MCF 10A (cell line): ENCODE measurements at regions not wholly inside any gene's neighbourhood (a gene's known extent, or its start where the extent isn't known, plus 50 kb on each side); places are given as distances from the start of the nearest gene placed in this dataset.

Source experiments
- BruUV-seq: library from RNA; stranded (reverse); fragments of 400-500 nt; replicated peaks from 2 replicates; lab custom pipeline; 2021; lab: Mats Ljungman, UMichigan
- CTCF ChIA-PET: fragments of 300-600 bp; sonication (Branson Sonifier 250); formaldehyde crosslinking; extraction: SDS; loops from one replicate; lab custom pipeline; 2021; ENCODE audit warnings: antibody characterized with exemption, inconsistent platforms; lab: Yijun Ruan, JAX
- POLR2A ChIA-PET: fragments of 300-600, 350-650 bp; sonication (Branson Sonifier 250); formaldehyde crosslinking; extraction: SDS; loops from one replicate; lab custom pipeline; 2020; ENCODE audit warnings: antibody characterized with exemption, inconsistent platforms; lab: Yijun Ruan, JAX
- DNase-seq: peaks from one replicate; pipeline ENCODE4 v3.0.0-alpha.2; 2018; ENCODE audit not compliant: unreplicated experiment
- H3K27ac Mint-ChIP-seq: one replicate; pipeline ENCODE4 v1.8.0; 2022; ENCODE audit warnings: mild to moderate bottlenecking, low read depth, mixed read lengths; ENCODE audit not compliant: unreplicated experiment
- H3K27me3 Mint-ChIP-seq: one replicate; pipeline ENCODE4 v1.8.0; 2022; ENCODE audit warnings: mixed read lengths; ENCODE audit not compliant: insufficient read depth, unreplicated experiment
- H3K36me3 Mint-ChIP-seq: one replicate; pipeline ENCODE4 v1.8.0; 2022; ENCODE audit warnings: mild to moderate bottlenecking, moderate library complexity, mixed read lengths; ENCODE audit not compliant: insufficient read depth, unreplicated experiment
- H3K4me1 Mint-ChIP-seq: one replicate; pipeline ENCODE4 v1.8.0; 2022; ENCODE audit warnings: mixed read lengths; ENCODE audit not compliant: insufficient read depth, unreplicated experiment
- H3K4me3 Mint-ChIP-seq: one replicate; pipeline ENCODE4 v1.8.0; 2022; ENCODE audit warnings: mild to moderate bottlenecking, moderate library complexity, mixed read lengths; ENCODE audit not compliant: unreplicated experiment
- H3K9me3 Mint-ChIP-seq: one replicate; pipeline ENCODE4 v1.8.0; 2022; ENCODE audit warnings: mixed read lengths; ENCODE audit not compliant: unreplicated experiment
- intact Hi-C: fragments of 100-400 bp; cut with micrococcal nuclease; formaldehyde crosslinking; loops from 2 replicates; pipeline ENCODE4 v1.14.1; 2022
- TF ChIP-seq, protein P1 (sequence below): fragments of 200-600 bp; IDR thresholded peaks from one replicate; pipeline ENCODE4 v1.8.0; 2022; ENCODE audit warnings: antibody characterized with exemption, mild to moderate bottlenecking; ENCODE audit not compliant: unreplicated experiment

DNA sequence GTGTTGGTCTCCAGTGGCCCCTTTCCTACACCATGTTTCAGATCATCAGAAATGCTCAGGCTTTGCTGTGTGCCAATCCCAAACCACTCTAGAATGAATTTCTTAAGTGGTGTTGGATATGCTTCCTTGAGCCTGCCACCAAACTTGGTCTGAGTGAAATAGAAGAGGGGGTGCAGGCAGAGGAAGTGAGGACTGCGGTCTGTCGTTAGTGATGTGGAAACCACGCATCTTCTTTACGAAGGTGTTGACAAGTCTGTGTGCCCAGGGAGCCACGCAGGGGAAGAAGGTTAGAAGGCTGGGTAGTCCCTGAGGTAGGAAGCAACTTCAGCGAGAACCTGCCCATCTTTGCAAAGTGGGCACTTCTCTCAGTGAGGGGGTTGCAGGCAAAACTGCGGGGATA is 187.4 kb upstream of the NAV2 start:
- POLR2A ChIA-PET: no interaction called here

DNA sequence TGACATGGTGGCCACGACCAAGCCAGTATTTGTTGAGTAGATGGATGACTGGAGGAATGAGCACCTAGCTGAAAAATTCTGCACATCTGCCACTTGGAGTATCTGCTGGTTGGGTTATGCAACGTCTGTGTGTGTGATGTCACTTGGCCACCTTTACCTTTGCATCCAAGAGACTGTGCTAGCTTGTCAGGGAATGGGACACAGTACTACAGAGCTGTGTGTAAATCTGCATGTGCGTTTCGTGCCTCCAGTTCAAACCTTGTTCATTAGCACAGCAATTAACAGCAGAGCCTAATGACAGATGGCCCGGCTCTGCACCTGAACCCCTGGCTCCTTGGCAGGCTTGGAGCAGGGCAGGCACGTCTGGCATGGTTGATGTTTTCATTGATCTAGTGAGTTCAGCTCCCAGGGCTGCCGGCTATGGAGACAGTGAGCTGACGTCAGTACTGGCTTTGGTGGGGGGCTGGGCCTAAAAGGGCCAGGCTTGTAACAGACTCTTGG is 188.4 kb upstream of the NAV2 start:
- POLR2A ChIA-PET: no interaction called here
- no peak overlapping the region for H3K4me3 Mint-ChIP-seq
- DNase-seq: no peak
- H3K9me3 Mint-ChIP-seq: no peaks in the 10 kb centered on the region
- intact Hi-C loops: no loop called here
- H3K36me3 Mint-ChIP-seq: no peaks in the 10 kb centered on the region
- TF ChIP-seq, protein P1, sequence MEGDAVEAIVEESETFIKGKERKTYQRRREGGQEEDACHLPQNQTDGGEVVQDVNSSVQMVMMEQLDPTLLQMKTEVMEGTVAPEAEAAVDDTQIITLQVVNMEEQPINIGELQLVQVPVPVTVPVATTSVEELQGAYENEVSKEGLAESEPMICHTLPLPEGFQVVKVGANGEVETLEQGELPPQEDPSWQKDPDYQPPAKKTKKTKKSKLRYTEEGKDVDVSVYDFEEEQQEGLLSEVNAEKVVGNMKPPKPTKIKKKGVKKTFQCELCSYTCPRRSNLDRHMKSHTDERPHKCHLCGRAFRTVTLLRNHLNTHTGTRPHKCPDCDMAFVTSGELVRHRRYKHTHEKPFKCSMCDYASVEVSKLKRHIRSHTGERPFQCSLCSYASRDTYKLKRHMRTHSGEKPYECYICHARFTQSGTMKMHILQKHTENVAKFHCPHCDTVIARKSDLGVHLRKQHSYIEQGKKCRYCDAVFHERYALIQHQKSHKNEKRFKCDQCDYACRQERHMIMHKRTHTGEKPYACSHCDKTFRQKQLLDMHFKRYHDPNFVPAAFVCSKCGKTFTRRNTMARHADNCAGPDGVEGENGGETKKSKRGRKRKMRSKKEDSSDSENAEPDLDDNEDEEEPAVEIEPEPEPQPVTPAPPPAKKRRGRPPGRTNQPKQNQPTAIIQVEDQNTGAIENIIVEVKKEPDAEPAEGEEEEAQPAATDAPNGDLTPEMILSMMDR: no peak
- CTCF ChIA-PET: interaction anchor here (0.7 to 1.4 kb wide), 5 partner anchors 29 to 257 kb away, joined by 3 to 6 read pairs (median 4); no protein-coding TSS in a partner anchor
- H3K27ac Mint-ChIP-seq: no peak overlapping the region
- H3K27me3 Mint-ChIP-seq: peaks cover 62% of the 10 kb centered on the region
- BruUV-seq: no TSS peak
- H3K4me1 Mint-ChIP-seq: no peaks in the 10 kb centered on the region

More for the DNA sequence above, 187.4 kb upstream of the NAV2 start:
- Mint-ChIP-seq H3K27me3 (peaks cover 64% of the 10 kb centered on the region), H3K4me1 (no peaks in the 10 kb centered on the region), H3K4me3 (no peak overlapping the region), H3K36me3 (no peaks in the 10 kb centered on the region), H3K27ac (no peak overlapping the region), H3K9me3 (no peaks in the 10 kb centered on the region)
- no peak for DNase-seq
- intact Hi-C loops: no loop called here
- CTCF ChIA-PET: interaction anchor here (0.8 to 1.4 kb wide), 4 partner anchors 189 to 602 kb away, joined by 3 to 5 read pairs (median 4); no protein-coding TSS in a partner anchor
- BruUV-seq: no TSS peak
- TF ChIP-seq, protein P1: no peak

DNA sequence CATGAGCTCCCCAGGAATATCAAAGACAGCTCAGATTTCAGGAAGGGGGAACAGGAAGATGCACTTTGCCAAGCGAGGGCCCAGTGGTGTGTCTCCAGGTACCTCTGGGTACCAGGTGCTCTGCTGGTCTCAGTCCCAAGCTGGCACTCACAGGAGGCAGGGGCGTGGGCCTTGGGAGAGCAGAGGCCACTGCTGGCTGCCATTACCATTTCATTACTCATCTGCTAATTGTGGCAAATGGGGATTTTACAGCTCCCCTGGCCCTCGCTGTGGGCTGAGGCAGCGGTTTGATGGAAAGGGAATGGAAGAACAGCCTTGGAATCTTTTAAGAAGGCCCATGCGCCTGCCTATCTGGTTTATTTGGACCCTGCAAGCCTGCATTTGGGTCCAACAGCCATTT is 192.0 kb upstream of the NAV2 start:
- H3K9me3 Mint-ChIP-seq: no peaks in the 10 kb centered on the region
- DNase-seq: no peak
- H3K36me3 Mint-ChIP-seq: no peaks in the 10 kb centered on the region
- POLR2A ChIA-PET: no interaction called here
- H3K27ac Mint-ChIP-seq: no peak overlapping the region
- TF ChIP-seq, protein P1: no peak
- no peak overlapping the region for H3K4me3 Mint-ChIP-seq
- CTCF ChIA-PET: interaction anchor here (1.0 kb wide), 1 partner anchor 11 kb away, joined by 3 read pairs; no protein-coding TSS in a partner anchor
- intact Hi-C loops: no loop called here
- no TSS peak for BruUV-seq
- H3K4me1 Mint-ChIP-seq: no peaks in the 10 kb centered on the region
- H3K27me3 Mint-ChIP-seq: peaks cover 65% of the 10 kb centered on the region

DNA sequence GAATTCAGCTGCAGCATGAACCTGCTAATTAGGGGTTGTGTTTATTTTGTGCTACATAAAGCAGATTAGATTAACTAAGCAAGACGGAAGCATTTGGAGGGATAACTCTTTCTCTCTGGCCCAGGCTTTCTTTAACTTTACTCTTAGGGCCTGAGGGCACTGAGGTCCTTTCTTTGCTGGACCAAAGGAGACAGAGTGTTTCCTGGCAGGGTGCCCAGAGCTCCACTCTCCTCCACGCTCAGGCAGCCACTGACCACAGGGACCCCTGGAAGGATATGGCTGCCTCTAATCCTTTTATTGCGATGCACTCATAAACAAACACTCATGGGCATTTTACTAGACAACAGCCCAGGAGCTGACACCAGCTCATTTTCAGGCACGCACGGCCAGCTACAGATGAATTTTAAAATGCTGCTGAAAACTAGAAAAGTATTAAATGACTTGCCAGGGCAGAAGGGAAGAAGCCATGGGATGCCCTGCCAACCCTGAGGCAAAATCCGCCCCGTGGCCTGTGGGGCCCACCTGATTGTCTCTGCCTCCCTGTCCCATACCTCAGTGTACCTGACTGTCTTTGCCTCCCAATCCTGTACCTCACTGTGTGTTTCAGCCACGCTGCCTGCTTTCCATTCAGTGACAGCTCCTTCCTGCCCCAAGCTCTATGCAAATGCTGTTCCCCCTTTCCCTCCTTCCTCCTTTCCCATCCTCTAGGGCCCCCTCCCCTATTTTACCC is 192.6 kb upstream of the NAV2 start:
- ChIA-PET CTCF (interaction anchor here (1.0 to 2.1 kb wide), 2 partner anchors 12 to 449 kb away, joined by 3 to 7 read pairs; no protein-coding TSS in a partner anchor), POLR2A (no interaction called here)
- intact Hi-C loops: no loop called here
- H3K9me3 Mint-ChIP-seq: no peaks in the 10 kb centered on the region
- TF ChIP-seq, protein P1: no peak
- H3K4me1 Mint-ChIP-seq: no peaks in the 10 kb centered on the region
- no peak overlapping the region for H3K27ac Mint-ChIP-seq
- DNase-seq: no peak
- peaks cover 68% of the 10 kb centered on the region for H3K27me3 Mint-ChIP-seq
- no peaks in the 10 kb centered on the region for H3K36me3 Mint-ChIP-seq
- no TSS peak for BruUV-seq
- no peak overlapping the region for H3K4me3 Mint-ChIP-seq
